HepG2 (cell line): ENCODE measurements at regions not wholly inside any gene's neighbourhood (a gene's known extent, or its start where the extent isn't known, plus 50 kb on each side); places are given as distances from the start of the nearest gene placed in this dataset.

Experiments
- ATAC-seq: fragments of 200-7000 bp; cut with Tn5 transposase; 3 replicates; pipeline ENCODE4 v1.9.1; 2020; ENCODE audit warnings: mild to moderate bottlenecking, moderate library complexity
- BruUV-seq: library from RNA; stranded (reverse); fragments of 400-500 nt; replicated peaks from 2 replicates; lab custom pipeline; 2021; lab: Mats Ljungman, UMichigan
- CTCF ChIA-PET: fragments of 300-600 bp; formaldehyde crosslinking; extraction: SDS; loops from one replicate; lab custom pipeline; 2021; ENCODE audit warnings: low total read pairs, inconsistent platforms, low intra/inter-chr PET ratio; lab: Yijun Ruan, JAX
- POLR2A ChIA-PET: fragments of 350-600 bp; sonication (Branson Sonifier 250); formaldehyde crosslinking; loops from one replicate; lab custom pipeline; 2020; ENCODE audit warnings: antibody characterized with exemption, inconsistent platforms; lab: Yijun Ruan, JAX
- DNase-seq: peaks from one replicate; pipeline ENCODE4 v3.0.0-alpha.2; 2015; ENCODE audit warnings: low spot score
- FAIRE-seq: peaks from 3 replicates; lab custom pipeline; 2011; peaks lifted over from hg19 to GRCh38; lab: Jason Lieb, UNC
- H2AFZ ChIP-seq: one replicate; pipeline ENCODE4 v1.6.1; 2011; ENCODE audit warnings: low read length, inconsistent platforms
- H3K27ac ChIP-seq: fragments of 300-600 bp; 3 replicates; pipeline ENCODE4 v1.8.0; 2011; ENCODE audit warnings: mixed run types, mild to moderate bottlenecking, mixed read lengths, low read length, inconsistent platforms; ENCODE audit not compliant: insufficient read depth; ENCODE audit errors: extremely low read length
- H3K27me3 ChIP-seq, 2 experiments: fragments of 200-600 bp in 1 of 2; 2 replicates in 1 of 2; 3 replicates in 1 of 2; pipeline versions ENCODE4 v1.6.0 to v1.8.0; 2011; ENCODE audit warnings: low read length in 2 of 2, mild to moderate bottlenecking in 2 of 2, moderate library complexity in 2 of 2, inconsistent platforms in 1 of 2; ENCODE audit not compliant: insufficient read depth in 2 of 2, control insufficient read depth in 1 of 2
- H3K36me3 ChIP-seq, 2 experiments: fragments of 200-600 bp in 1 of 2; replicated peaks in 1 of 2; 2 replicates in 1 of 2; 3 replicates in 1 of 2; pipeline versions ENCODE4 v1.5.1 to v1.8.0; 2011; ENCODE audit warnings: low read length in 2 of 2, inconsistent platforms in 1 of 2; ENCODE audit not compliant: insufficient read depth in 2 of 2, control insufficient read depth in 1 of 2
- H3K4me1 ChIP-seq: 2 replicates; pipeline ENCODE4 v1.5.1; 2012; ENCODE audit warnings: low read length, inconsistent platforms; ENCODE audit not compliant: insufficient read depth
- H3K4me2 ChIP-seq: 2 replicates; pipeline ENCODE4 v1.6.0; 2011; ENCODE audit warnings: low read depth, low read length, inconsistent platforms
- H3K4me3 ChIP-seq, 3 experiments: fragments of 200-600 bp in 1 of 3; sonication (generic), shearing (Covaris generic) in 1 of 3; replicated peaks in 1 of 3; 2 replicates each; pipeline ENCODE4 v1.5.1; 2011 to 2016; ENCODE audit warnings: low read length in 3 of 3, inconsistent platforms in 2 of 3, low read depth in 2 of 3, mild to moderate bottlenecking in 2 of 3, control low read depth in 1 of 3, mixed read lengths in 1 of 3; ENCODE audit not compliant: insufficient read depth in 1 of 3
- H3K79me2 ChIP-seq: one replicate; pipeline ENCODE4 v1.6.1; 2011; ENCODE audit warnings: low read length, inconsistent platforms; ENCODE audit not compliant: insufficient read depth
- H3K9ac ChIP-seq: 2 replicates; pipeline ENCODE4 v1.6.0; 2011; ENCODE audit warnings: mild to moderate bottlenecking, low read depth, low read length, inconsistent platforms; ENCODE audit not compliant: insufficient read depth
- H3K9me3 ChIP-seq: 2 replicates; pipeline ENCODE4 v1.5.1; 2012; ENCODE audit warnings: mild to moderate bottlenecking, low read length
- H4K20me1 ChIP-seq: 2 replicates; pipeline ENCODE4 v1.6.0; 2011; ENCODE audit warnings: inconsistent platforms, mild to moderate bottlenecking, low read length, moderate library complexity; ENCODE audit not compliant: insufficient read depth
- ATM ChIP-seq: fragments of 450-650 bp; IDR thresholded peaks from 2 replicates; pipeline ENCODE4 v1.7.1; 2017; ENCODE audit warnings: mild to moderate bottlenecking, borderline replicate concordance
- CCDC6 ChIP-seq: sonication (generic); formaldehyde crosslinking; IDR thresholded peaks from 2 replicates; pipeline ENCODE4 v1.8.1; 2022; ENCODE audit warnings: mild to moderate bottlenecking, missing genetic modification reagents, moderate library complexity
- EHMT2 ChIP-seq: fragments of 200-600 bp; sonication (generic); IDR thresholded peaks from 2 replicates; pipeline ENCODE4 v1.7.0; 2017; ENCODE audit warnings: antibody characterized with exemption, low read depth, low read length, borderline replicate concordance
- KDM3A ChIP-seq: IDR thresholded peaks from 2 replicates; pipeline ENCODE4 v1.6.1; 2018; ENCODE audit warnings: low read depth, missing compliant biosample characterization
- KDM4B ChIP-seq: sonication (generic); formaldehyde crosslinking; IDR thresholded peaks from 2 replicates; pipeline ENCODE4 v1.4.0; 2020; ENCODE audit warnings: missing genetic modification reagents
- KDM5A ChIP-seq: fragments of 200-600 bp; sonication (generic); IDR thresholded peaks from 2 replicates; pipeline ENCODE4 v1.7.0; 2018; ENCODE audit warnings: antibody characterized with exemption, mild to moderate bottlenecking, low read length, borderline replicate concordance
- PCBP1 ChIP-seq: fragments of 200-400 bp; formaldehyde crosslinking; IDR thresholded peaks from 2 replicates; pipeline ENCODE4 v1.6.1; 2017; ENCODE audit warnings: mild to moderate bottlenecking, low read depth, low read length, borderline replicate concordance
- TBP ChIP-seq: sonication (generic); formaldehyde crosslinking; IDR thresholded peaks from 2 replicates; pipeline ENCODE4 v1.5.0; 2020; ENCODE audit warnings: missing genetic modification reagents
- TSC22D2 ChIP-seq: sonication (generic); formaldehyde crosslinking; IDR thresholded peaks from 2 replicates; pipeline ENCODE4 v1.5.1; 2020; ENCODE audit warnings: missing genetic modification reagents, mild to moderate bottlenecking, borderline replicate concordance
- ZNF143 ChIP-seq: sonication (generic); formaldehyde crosslinking; IDR thresholded peaks from 2 replicates; pipeline ENCODE4 v1.4.0; 2020; ENCODE audit warnings: missing genetic modification reagents
- ZNF234 ChIP-seq: sonication (generic); formaldehyde crosslinking; conservative IDR thresholded peaks from 2 replicates; pipeline ENCODE4 v1.5.1; 2020; ENCODE audit warnings: mild to moderate bottlenecking, missing genetic modification reagents
- ZNF569 ChIP-seq: sonication (generic); formaldehyde crosslinking; IDR thresholded peaks from 2 replicates; pipeline ENCODE4 v1.5.0; 2020; ENCODE audit warnings: mild to moderate bottlenecking, missing genetic modification reagents, moderate library complexity, borderline replicate concordance
- ZNF570 ChIP-seq: sonication (generic); formaldehyde crosslinking; IDR thresholded peaks from 2 replicates; pipeline ENCODE4 v1.4.0; 2020; ENCODE audit warnings: mild to moderate bottlenecking, missing genetic modification reagents, borderline replicate concordance
- ZNF619 ChIP-seq: sonication (generic); formaldehyde crosslinking; IDR thresholded peaks from 2 replicates; pipeline ENCODE4 v1.4.0; 2020; ENCODE audit warnings: mild to moderate bottlenecking, missing genetic modification reagents
- ZSCAN25 ChIP-seq: sonication (generic); formaldehyde crosslinking; IDR thresholded peaks from 2 replicates; pipeline ENCODE4 v1.8.0; 2022; ENCODE audit warnings: mild to moderate bottlenecking, missing genetic modification reagents
- WGBS: methylation state at CpG from one replicate; pipeline ENCODE4 v1.1.6; 2017; ENCODE audit warnings: low lambda C conversion rate; 5-methylcytosine and 5-hydroxymethylcytosine counted together
- in situ Hi-C: cut with HindIII; loops from 2 replicates; pipeline ENCODE4 v1.10.0; 2017; ENCODE audit warnings: low pct_unique_long_range_greater_than_20kb; ENCODE audit not compliant: extremely low pct_ligation_motif_present
- intact Hi-C: fragments of 100-400 bp; cut with micrococcal nuclease; formaldehyde crosslinking; loops from one replicate; pipeline ENCODE4 v1.10.0; 2022; ENCODE audit not compliant: unreplicated experiment
- TF ChIP-seq, protein P1 (sequence below): sonication (generic); formaldehyde crosslinking; IDR thresholded peaks from 2 replicates; pipeline ENCODE4 v1.4.0; 2020; ENCODE audit warnings: low read depth, mild to moderate bottlenecking, missing genetic modification reagents
- TF ChIP-seq, protein P2 (sequence below): IDR thresholded peaks from 2 replicates; pipeline ENCODE4 v1.6.1; 2016; ENCODE audit warnings: mild to moderate bottlenecking
- TF ChIP-seq, protein P3 (sequence below): sonication (generic); formaldehyde crosslinking; IDR thresholded peaks from 2 replicates; pipeline ENCODE4 v1.8.0; 2022; ENCODE audit warnings: missing genetic modification reagents, mild to moderate bottlenecking, moderate library complexity, borderline replicate concordance
- TF ChIP-seq, protein P4 (sequence below): sonication (generic); formaldehyde crosslinking; IDR thresholded peaks from 2 replicates; pipeline ENCODE4 v1.5.0; 2020; ENCODE audit warnings: missing genetic modification reagents

DNA sequence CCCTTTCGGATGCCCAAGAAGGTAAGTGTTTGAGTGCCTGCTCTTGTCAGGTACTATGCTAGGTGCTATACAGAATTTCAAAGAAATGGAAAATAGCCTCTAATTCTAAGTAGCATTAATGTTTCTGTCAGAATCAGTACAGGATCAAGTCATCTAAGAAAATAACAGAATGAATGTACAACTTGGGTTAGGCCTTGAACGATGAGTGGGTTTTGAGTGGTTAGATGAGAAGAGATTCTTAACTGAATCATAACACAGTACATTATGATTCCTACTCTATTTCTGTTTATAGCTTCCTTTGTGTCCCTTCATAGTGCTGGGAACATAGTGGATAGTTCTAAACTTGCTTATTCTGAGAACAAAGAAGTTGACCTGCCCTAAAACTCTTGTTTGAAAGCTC, 253.9 kb downstream of the GLUD2 start:
- no peaks in the 10 kb centered on the region for H3K9me3 ChIP-seq
- DNase-seq = no peak
- H3K79me2 ChIP-seq = no peaks in the 10 kb centered on the region
- ChIA-PET CTCF (no interaction called here), POLR2A (no interaction called here)
- H4K20me1 ChIP-seq = no peaks in the 10 kb centered on the region
- no peak for ATAC-seq
- FAIRE-seq = no peak
- 30% methylated on average over 2 of the region's 2 CpGs for WGBS
- BruUV-seq = no TSS peak
- H3K27ac ChIP-seq = no peak overlapping the region
- H3K9ac ChIP-seq = no peak overlapping the region
- H3K4me3 ChIP-seq = no peak overlapping the region
- in situ Hi-C loops = loop anchor here (25.0 kb wide), 1 partner anchor 286 kb away; no protein-coding TSS in a partner anchor
- TF ChIP-seq, protein P1, sequence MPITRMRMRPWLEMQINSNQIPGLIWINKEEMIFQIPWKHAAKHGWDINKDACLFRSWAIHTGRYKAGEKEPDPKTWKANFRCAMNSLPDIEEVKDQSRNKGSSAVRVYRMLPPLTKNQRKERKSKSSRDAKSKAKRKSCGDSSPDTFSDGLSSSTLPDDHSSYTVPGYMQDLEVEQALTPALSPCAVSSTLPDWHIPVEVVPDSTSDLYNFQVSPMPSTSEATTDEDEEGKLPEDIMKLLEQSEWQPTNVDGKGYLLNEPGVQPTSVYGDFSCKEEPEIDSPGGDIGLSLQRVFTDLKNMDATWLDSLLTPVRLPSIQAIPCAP = no peak
- no peak for TF ChIP-seq ZNF234 (CRISPR knock-in tag)
- TF ChIP-seq, protein P2, sequence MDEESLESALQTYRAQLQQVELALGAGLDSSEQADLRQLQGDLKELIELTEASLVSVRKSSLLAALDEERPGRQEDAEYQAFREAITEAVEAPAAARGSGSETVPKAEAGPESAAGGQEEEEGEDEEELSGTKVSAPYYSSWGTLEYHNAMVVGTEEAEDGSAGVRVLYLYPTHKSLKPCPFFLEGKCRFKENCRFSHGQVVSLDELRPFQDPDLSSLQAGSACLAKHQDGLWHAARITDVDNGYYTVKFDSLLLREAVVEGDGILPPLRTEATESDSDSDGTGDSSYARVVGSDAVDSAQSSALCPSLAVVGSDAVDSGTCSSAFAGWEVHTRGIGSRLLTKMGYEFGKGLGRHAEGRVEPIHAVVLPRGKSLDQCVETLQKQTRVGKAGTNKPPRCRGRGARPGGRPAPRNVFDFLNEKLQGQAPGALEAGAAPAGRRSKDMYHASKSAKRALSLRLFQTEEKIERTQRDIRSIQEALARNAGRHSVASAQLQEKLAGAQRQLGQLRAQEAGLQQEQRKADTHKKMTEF = no peak
- no peak for TF ChIP-seq ATM
- TF ChIP-seq ZSCAN25 (CRISPR knock-in tag) = no peak
- TF ChIP-seq KDM4B (CRISPR knock-in tag) = no peak
- no peak for TF ChIP-seq KDM3A (CRISPR knock-in tag)
- TF ChIP-seq KDM5A = no peak
- TF ChIP-seq, protein P3, sequence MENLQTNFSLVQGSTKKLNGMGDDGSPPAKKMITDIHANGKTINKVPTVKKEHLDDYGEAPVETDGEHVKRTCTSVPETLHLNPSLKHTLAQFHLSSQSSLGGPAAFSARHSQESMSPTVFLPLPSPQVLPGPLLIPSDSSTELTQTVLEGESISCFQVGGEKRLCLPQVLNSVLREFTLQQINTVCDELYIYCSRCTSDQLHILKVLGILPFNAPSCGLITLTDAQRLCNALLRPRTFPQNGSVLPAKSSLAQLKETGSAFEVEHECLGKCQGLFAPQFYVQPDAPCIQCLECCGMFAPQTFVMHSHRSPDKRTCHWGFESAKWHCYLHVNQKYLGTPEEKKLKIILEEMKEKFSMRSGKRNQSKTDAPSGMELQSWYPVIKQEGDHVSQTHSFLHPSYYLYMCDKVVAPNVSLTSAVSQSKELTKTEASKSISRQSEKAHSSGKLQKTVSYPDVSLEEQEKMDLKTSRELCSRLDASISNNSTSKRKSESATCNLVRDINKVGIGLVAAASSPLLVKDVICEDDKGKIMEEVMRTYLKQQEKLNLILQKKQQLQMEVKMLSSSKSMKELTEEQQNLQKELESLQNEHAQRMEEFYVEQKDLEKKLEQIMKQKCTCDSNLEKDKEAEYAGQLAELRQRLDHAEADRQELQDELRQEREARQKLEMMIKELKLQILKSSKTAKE (CRISPR knock-in tag) = no peak
- TF ChIP-seq TSC22D2 (CRISPR knock-in tag) = no peak
- TF ChIP-seq TBP (CRISPR knock-in tag) = no peak
- TF ChIP-seq, protein P4, sequence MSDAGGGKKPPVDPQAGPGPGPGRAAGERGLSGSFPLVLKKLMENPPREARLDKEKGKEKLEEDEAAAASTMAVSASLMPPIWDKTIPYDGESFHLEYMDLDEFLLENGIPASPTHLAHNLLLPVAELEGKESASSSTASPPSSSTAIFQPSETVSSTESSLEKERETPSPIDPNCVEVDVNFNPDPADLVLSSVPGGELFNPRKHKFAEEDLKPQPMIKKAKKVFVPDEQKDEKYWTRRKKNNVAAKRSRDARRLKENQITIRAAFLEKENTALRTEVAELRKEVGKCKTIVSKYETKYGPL (CRISPR knock-in tag) = no peak
- TF ChIP-seq ZNF569 = no peak
- TF ChIP-seq PCBP1 = no peak
- no peak for TF ChIP-seq ZNF143 (CRISPR knock-in tag)
- TF ChIP-seq ZNF570 (CRISPR knock-in tag) = no peak
- no peak for TF ChIP-seq ZNF619 (CRISPR knock-in tag)
- no peak for TF ChIP-seq CCDC6
- TF ChIP-seq EHMT2 = no peak
- no peak overlapping the region for H3K4me2 ChIP-seq
- H3K36me3 ChIP-seq = no peaks in the 10 kb centered on the region
- H2AFZ ChIP-seq = no peak overlapping the region
- intact Hi-C loops = no loop called here
- no peaks in the 10 kb centered on the region for H3K27me3 ChIP-seq
- no peaks in the 10 kb centered on the region for H3K4me1 ChIP-seq
